ENCODE measurements at regions not wholly inside any gene's neighbourhood (a gene's known extent, or its start where the extent isn't known, plus 50 kb on each side); places are given as distances from the start of the nearest gene placed in this dataset.

DNA sequence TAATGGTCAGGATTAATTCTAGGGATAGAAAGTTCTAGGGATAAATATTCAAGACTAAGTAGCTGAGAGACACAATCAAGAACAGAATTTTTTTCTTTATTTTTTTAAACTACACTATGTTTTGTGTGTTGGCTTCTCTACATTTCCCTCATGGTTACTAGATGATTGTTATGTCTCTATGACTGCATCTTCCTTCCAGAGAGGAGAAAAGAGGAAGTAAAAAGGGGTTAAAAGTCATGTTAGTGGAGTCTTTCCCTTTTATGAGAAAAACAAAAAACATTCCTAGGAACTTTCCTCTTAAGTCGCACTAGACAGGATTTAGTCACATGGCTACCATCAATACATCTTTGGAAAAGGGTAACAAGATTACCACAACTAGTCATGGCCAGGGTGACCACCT lies 375.0 kb downstream of the KCNJ2 start:
- TF ChIP-seq, protein P1, sequence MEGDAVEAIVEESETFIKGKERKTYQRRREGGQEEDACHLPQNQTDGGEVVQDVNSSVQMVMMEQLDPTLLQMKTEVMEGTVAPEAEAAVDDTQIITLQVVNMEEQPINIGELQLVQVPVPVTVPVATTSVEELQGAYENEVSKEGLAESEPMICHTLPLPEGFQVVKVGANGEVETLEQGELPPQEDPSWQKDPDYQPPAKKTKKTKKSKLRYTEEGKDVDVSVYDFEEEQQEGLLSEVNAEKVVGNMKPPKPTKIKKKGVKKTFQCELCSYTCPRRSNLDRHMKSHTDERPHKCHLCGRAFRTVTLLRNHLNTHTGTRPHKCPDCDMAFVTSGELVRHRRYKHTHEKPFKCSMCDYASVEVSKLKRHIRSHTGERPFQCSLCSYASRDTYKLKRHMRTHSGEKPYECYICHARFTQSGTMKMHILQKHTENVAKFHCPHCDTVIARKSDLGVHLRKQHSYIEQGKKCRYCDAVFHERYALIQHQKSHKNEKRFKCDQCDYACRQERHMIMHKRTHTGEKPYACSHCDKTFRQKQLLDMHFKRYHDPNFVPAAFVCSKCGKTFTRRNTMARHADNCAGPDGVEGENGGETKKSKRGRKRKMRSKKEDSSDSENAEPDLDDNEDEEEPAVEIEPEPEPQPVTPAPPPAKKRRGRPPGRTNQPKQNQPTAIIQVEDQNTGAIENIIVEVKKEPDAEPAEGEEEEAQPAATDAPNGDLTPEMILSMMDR (optimal IDR thresholded peaks at IDR 0.05 in 1 of 3, IDR thresholded peaks at IDR 0.05 in 1 of 3, conservative IDR thresholded peaks at IDR 0.05 in 1 of 3; ENCODE audit: extremely low read depth in 1 of 3, insufficient read depth in 2 of 3, low read length in 3 of 3), result no peak
- no peak for TF ChIP-seq EZH2 (IDR thresholded peaks at IDR 0.05; ENCODE audit: low read length)

All from keratinocyte (primary cell).